Esophagus muscularis mucosa (tissue), 4 donors: ENCODE measurements at regions not wholly inside any gene's neighbourhood (a gene's known extent, or its start where the extent isn't known, plus 50 kb on each side); places are given as distances from the start of the nearest gene placed in this dataset.

ENCODE experiments used
- DNase-seq: peaks from one replicate; pipeline ENCODE4 v3.0.0-alpha.2; 2017; ENCODE audit errors: extremely low spot score
- H3K27ac ChIP-seq, 4 donors: fragments of 200-600 bp; sonication (generic); replicated peaks in 1 of 4; 1 replicate in 3 of 4; 2 replicates in 1 of 4; pipeline ENCODE4 v1.5.1; 2016 to 2019; ENCODE audit warnings: mild to moderate bottlenecking in 1 of 4
- H3K27me3 ChIP-seq, 4 donors: fragments of 200-600 bp; sonication (generic); one replicate each; pipeline versions ENCODE4 v1.5.1 to v1.6.0; 2016 to 2019
- H3K36me3 ChIP-seq, 4 donors: fragments of 200-600 bp; sonication (generic); one replicate each; pipeline ENCODE4 v1.5.1; 2016 to 2019
- H3K4me1 ChIP-seq, 4 donors: fragments of 200-600 bp; sonication (generic); one replicate each; pipeline ENCODE4 v1.5.1; 2016 to 2019
- H3K4me3 ChIP-seq, 4 donors: fragments of 200-600 bp; sonication (generic); 1 replicate in 2 of 4; 2 replicates in 2 of 4; pipeline ENCODE4 v1.5.1; 2016 to 2019; ENCODE audit warnings: mild to moderate bottlenecking in 4 of 4, moderate library complexity in 1 of 4
- H3K9me3 ChIP-seq, 4 donors: fragments of 200-600 bp; sonication (generic); 1 replicate in 3 of 4; 2 replicates in 1 of 4; pipeline ENCODE4 v1.5.1; 2016 to 2019
- CTCF ChIP-seq, 3 experiments: fragments of 200-600 bp in 2 of 3; fragments of 450-650 bp in 1 of 3; sonication (generic) in 2 of 3; IDR thresholded peaks; one replicate each; pipeline ENCODE4 v1.5.1; 2017 to 2019; ENCODE audit warnings: antibody characterized with exemption in 3 of 3, mild to moderate bottlenecking in 2 of 3, moderate library complexity in 1 of 3
- EP300 ChIP-seq: sonication (generic); formaldehyde crosslinking; IDR thresholded peaks from one replicate; pipeline ENCODE4 v1.6.1; 2017; ENCODE audit warnings: antibody characterized with exemption
- POLR2A ChIP-seq: fragments of 450-650 bp; IDR thresholded peaks from one replicate; pipeline ENCODE4 v1.6.1; 2017; ENCODE audit warnings: antibody characterized with exemption, moderate library complexity, mild to moderate bottlenecking, low read depth
- POLR2AphosphoS5 ChIP-seq, 2 donors: sonication (generic); formaldehyde crosslinking; IDR thresholded peaks; one replicate each; pipeline ENCODE4 v1.6.1; 2017; ENCODE audit warnings: antibody characterized with exemption in 2 of 2
- WGBS: methylation state at CpG from one replicate; pipeline ENCODE4 v1.1.5; 2018; 5-methylcytosine and 5-hydroxymethylcytosine counted together
- intact Hi-C: fragments of 100-400 bp; cut with DNase I; formaldehyde crosslinking; loops from one replicate; pipeline ENCODE4 v1.15.1; 2023

- TF ChIP-seq POLR2A (no peak), POLR2AphosphoS5 (IDR thresholded peaks at IDR 0.05) (no peak), CTCF (IDR thresholded peaks at IDR 0.05) (no peak), EP300 (no peak)
- no peaks in the 10 kb centered on the region for H3K9me3 ChIP-seq
- no peak overlapping the region for H3K4me3 ChIP-seq
- peak overlapping the region in 1 of 4 donors; percentile 6 for H3K27ac ChIP-seq
- intact Hi-C loops: no loop called here
- no peaks in the 10 kb centered on the region for H3K4me1 ChIP-seq
- no peaks in the 10 kb centered on the region for H3K27me3 ChIP-seq
- no peak for DNase-seq
- H3K36me3 ChIP-seq: no peaks in the 10 kb centered on the region
- WGBS: 78% methylated on average over 5 of the region's 5 CpGs
Observed at GRCh38 chr14:38309522-38310277, 53.8 kb upstream of the CLEC14A start.
